H1 (cell line): ENCODE measurements at regions not wholly inside any gene's neighbourhood (a gene's known extent, or its start where the extent isn't known, plus 50 kb on each side); places are given as distances from the start of the nearest gene placed in this dataset.

Source experiments
- BRCA1 ChIP-seq: IDR thresholded peaks from 2 replicates; pipeline ENCODE4 v1.6.1; 2012; ENCODE audit warnings: low read depth, low read length, improper control_type of control experiment
- CHD7 ChIP-seq: fragments of 300-600 bp; sonication (generic); IDR thresholded peaks from 2 replicates; pipeline ENCODE4 v1.7.1; 2012; ENCODE audit warnings: low read length, moderate library complexity, mild to moderate bottlenecking, inconsistent platforms; ENCODE audit not compliant: insufficient replicate concordance
- CTCF ChIP-seq, 3 experiments: IDR thresholded peaks; 1 replicate in 2 of 3; 2 replicates in 1 of 3; pipeline versions ENCODE4 v1.5.1 to v1.6.1; 2011; ENCODE audit warnings: low read length in 3 of 3, mild to moderate bottlenecking in 3 of 3, inconsistent platforms in 2 of 3, low read depth in 1 of 3, moderate library complexity in 1 of 3; ENCODE audit not compliant: insufficient read depth in 1 of 3; ENCODE audit errors: control extremely low read depth in 1 of 3
- RBBP5 ChIP-seq: IDR thresholded peaks from 2 replicates; pipeline ENCODE4 v1.7.1; 2012; ENCODE audit warnings: low read depth, mild to moderate bottlenecking, inconsistent platforms, low read length, moderate library complexity, borderline replicate concordance
- SP2 ChIP-seq: IDR thresholded peaks from 2 replicates; pipeline ENCODE4 v1.6.1; 2012; ENCODE audit warnings: mild to moderate bottlenecking, low read length, inconsistent platforms
- TAF1 ChIP-seq: IDR thresholded peaks from 2 replicates; pipeline ENCODE4 v1.6.1; 2011; ENCODE audit warnings: mild to moderate bottlenecking, low read depth, low read length
- TAF7 ChIP-seq: optimal IDR thresholded peaks from 2 replicates; pipeline ENCODE3; 2011; ENCODE audit warnings: low read depth, mild to moderate bottlenecking, inconsistent platforms, low read length, moderate library complexity, borderline replicate concordance

GRCh38 chr15:62456011-62456920 lies 291.2 kb upstream of the C2CD4B start (continued):
- no peak for TF ChIP-seq CHD7
- no peak for TF ChIP-seq TAF1
- no peak for TF ChIP-seq BRCA1
- no peak for TF ChIP-seq CTCF (IDR thresholded peaks at IDR 0.05; ENCODE audit: control extremely low read depth in 1 of 3, insufficient read depth in 1 of 3, low read depth in 1 of 3, low read length in 3 of 3)
- TF ChIP-seq TAF7, result no peak
- no peak for TF ChIP-seq RBBP5
- no peak for TF ChIP-seq SP2
